Panc1 (cell line): ENCODE measurements at regions not wholly inside any gene's neighbourhood (a gene's known extent, or its start where the extent isn't known, plus 50 kb on each side); places are given as distances from the start of the nearest gene placed in this dataset.

ENCODE experiments used
- CTCF ChIP-seq: fragments of 450-650 bp; IDR thresholded peaks from 2 replicates; pipeline ENCODE4 v1.5.1; 2017; ENCODE audit warnings: mild to moderate bottlenecking
- POLR2AphosphoS5 ChIP-seq: IDR thresholded peaks from 2 replicates; pipeline ENCODE4 v1.6.1; 2012; ENCODE audit warnings: mild to moderate bottlenecking, low read depth, low read length, moderate library complexity
- REST ChIP-seq, 2 experiments: IDR thresholded peaks; 2 replicates each; pipeline ENCODE4 v1.6.1; 2011 to 2012; ENCODE audit warnings: low read depth in 2 of 2, control low read depth in 1 of 2, low read length in 1 of 2, mild to moderate bottlenecking in 1 of 2, moderate library complexity in 1 of 2; ENCODE audit not compliant: insufficient read depth in 1 of 2
- SIN3A ChIP-seq: IDR thresholded peaks from 2 replicates; pipeline ENCODE4 v1.6.1; 2012; ENCODE audit warnings: low read depth, mild to moderate bottlenecking, low read length, moderate library complexity, borderline replicate concordance; ENCODE audit not compliant: insufficient read depth
- TCF7L2 ChIP-seq: IDR thresholded peaks from 2 replicates; pipeline ENCODE4 v1.6.1; 2011; ENCODE audit warnings: mild to moderate bottlenecking, low read depth, low read length, inconsistent platforms

- TF ChIP-seq POLR2AphosphoS5, result no peak
- TF ChIP-seq CTCF, result peak; percentile 84
- no peak for TF ChIP-seq SIN3A
- TF ChIP-seq TCF7L2, result no peak
- no peak for TF ChIP-seq REST (IDR thresholded peaks at IDR 0.05; ENCODE audit: insufficient read depth in 1 of 2, low read depth in 2 of 2, low read length in 1 of 2)
These were observed 58.2 kb upstream of the ZNF157 start for GRCh38 chrX:47311932-47312774.
